ENCODE measurements at regions not wholly inside any gene's neighbourhood (a gene's known extent, or its start where the extent isn't known, plus 50 kb on each side); places are given as distances from the start of the nearest gene placed in this dataset.
"Not testable (repeated sequence)": the region's sequence is repeated elsewhere in the genome, so short reads cannot be mapped to it uniquely, and the experiment has no call there.

- no peak for DNase-seq (ENCODE audit: low read depth)
- ChIA-PET POLR2A (no interaction called here), CTCF (no interaction called here)
- H3K27me3 ChIP-seq (ENCODE audit: control insufficient read depth, insufficient read depth, low read length) = no peaks in the 10 kb centered on the region
- H3K4me3 ChIP-seq (ENCODE audit: low read depth, low read length) = no peak overlapping the region
- H3K36me3 ChIP-seq (ENCODE audit: control insufficient read depth, insufficient read depth, low read length) = no peaks in the 10 kb centered on the region
- no peak for TF ChIP-seq CTCF (IDR thresholded peaks at IDR 0.05; ENCODE audit: insufficient read depth, low read depth, low read length)
These were observed 79.5 kb upstream of the MARCKS start for GRCh38 chr6:113777601-113778000.

DNA sequence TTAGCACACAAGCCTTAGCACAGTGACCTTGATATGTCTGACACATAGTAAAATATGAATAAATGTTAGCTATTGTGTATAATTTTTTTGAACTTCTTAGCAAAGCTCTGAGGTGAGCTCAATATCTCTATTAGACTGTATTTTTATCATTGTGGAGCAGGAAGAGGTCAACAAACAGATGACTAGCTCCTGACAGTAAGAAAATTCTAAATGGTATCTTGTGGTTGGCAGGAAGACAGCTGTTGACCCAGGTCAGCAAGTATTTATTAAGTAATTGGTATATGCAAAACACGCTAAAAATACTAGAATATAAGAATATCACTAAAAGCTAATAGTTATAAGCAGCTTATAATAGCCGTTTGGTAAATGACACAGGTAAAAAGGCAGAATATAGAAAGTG lies 77.5 kb upstream of the MARCKS start:
- Histone ChIP-seq H3K36me3 (ENCODE audit: control insufficient read depth, insufficient read depth, low read length) (no peaks in the 10 kb centered on the region), H3K4me3 (ENCODE audit: low read depth, low read length) (no peak overlapping the region), H3K27me3 (ENCODE audit: control insufficient read depth, insufficient read depth, low read length) (no peaks in the 10 kb centered on the region)
- ChIA-PET CTCF (interaction anchor here (0.6 kb wide), 1 partner anchor 51 kb away, joined by 3 read pairs; no protein-coding TSS in a partner anchor), POLR2A (no interaction called here)
- no peak for TF ChIP-seq CTCF (IDR thresholded peaks at IDR 0.05; ENCODE audit: insufficient read depth, low read depth, low read length)
- no peak for DNase-seq (ENCODE audit: low read depth)

GRCh38 chr6:113782636-113783035 lies 74.5 kb upstream of the MARCKS start:
- ChIA-PET POLR2A (no interaction called here), CTCF (interaction anchor here (0.9 kb wide), 1 partner anchor 8 kb away, joined by 3 read pairs; no protein-coding TSS in a partner anchor)
- Histone ChIP-seq H3K36me3 (ENCODE audit: control insufficient read depth, insufficient read depth, low read length) (no peaks in the 10 kb centered on the region), H3K4me3 (ENCODE audit: low read depth, low read length) (no peak overlapping the region), H3K27me3 (ENCODE audit: control insufficient read depth, insufficient read depth, low read length) (no peaks in the 10 kb centered on the region)
- no peak for TF ChIP-seq CTCF (IDR thresholded peaks at IDR 0.05; ENCODE audit: insufficient read depth, low read depth, low read length)
- no peak for DNase-seq (ENCODE audit: low read depth)

- TF ChIP-seq CTCF (IDR thresholded peaks at IDR 0.05; ENCODE audit: insufficient read depth, low read depth, low read length) = no peak
- POLR2A ChIA-PET = no interaction called here
- DNase-seq (ENCODE audit: low read depth) = no peak
- no peak overlapping the region for H3K4me3 ChIP-seq (ENCODE audit: low read depth, low read length)
- CTCF ChIA-PET = no interaction called here
- no peaks in the 10 kb centered on the region for H3K27me3 ChIP-seq (ENCODE audit: control insufficient read depth, insufficient read depth, low read length)
- no peaks in the 10 kb centered on the region for H3K36me3 ChIP-seq (ENCODE audit: control insufficient read depth, insufficient read depth, low read length)
These were observed 71.0 kb upstream of the MARCKS start for GRCh38 chr6:113786168-113786567.

GRCh38 chr6:113788586-113788985 lies 68.6 kb upstream of the MARCKS start:
- H3K4me3 ChIP-seq (ENCODE audit: low read depth, low read length) = no peak overlapping the region
- DNase-seq (ENCODE audit: low read depth) = no peak
- no peaks in the 10 kb centered on the region for H3K27me3 ChIP-seq (ENCODE audit: control insufficient read depth, insufficient read depth, low read length)
- POLR2A ChIA-PET = no interaction called here
- no peak for TF ChIP-seq CTCF (IDR thresholded peaks at IDR 0.05; ENCODE audit: insufficient read depth, low read depth, low read length)
- H3K36me3 ChIP-seq (ENCODE audit: control insufficient read depth, insufficient read depth, low read length) = no peaks in the 10 kb centered on the region
- CTCF ChIA-PET = no interaction called here

DNA sequence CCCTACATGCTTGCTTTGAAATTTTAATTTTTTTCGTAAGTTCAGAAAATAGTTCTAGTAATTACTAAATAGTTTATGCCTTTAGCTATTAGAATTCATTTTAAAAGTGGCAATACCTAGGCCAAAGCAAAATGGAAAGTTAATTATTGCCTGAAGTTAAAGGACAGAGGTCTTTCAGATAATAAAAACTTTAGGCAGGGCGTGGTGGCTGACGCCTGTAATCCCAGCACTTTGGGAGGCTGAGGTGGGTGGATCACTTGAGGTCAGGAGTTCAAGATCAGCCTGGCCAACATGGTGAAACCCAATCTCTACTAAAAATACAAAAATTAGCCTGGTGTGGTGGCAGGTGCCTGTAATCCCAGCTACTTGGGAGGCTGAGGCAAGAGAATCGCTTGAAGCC lies 65.9 kb upstream of the MARCKS start:
- DNase-seq (ENCODE audit: low read depth); POLR2A ChIA-PET; H3K27me3 ChIP-seq (ENCODE audit: control insufficient read depth, insufficient read depth, low read length); H3K36me3 ChIP-seq (ENCODE audit: control insufficient read depth, insufficient read depth, low read length); H3K4me3 ChIP-seq (ENCODE audit: low read depth, low read length): not testable (repeated sequence)
- CTCF ChIA-PET = interaction anchor here (1.1 kb wide), 1 partner anchor 9 kb away, joined by 3 read pairs; no protein-coding TSS in a partner anchor

- CTCF ChIA-PET; H3K4me3 ChIP-seq (ENCODE audit: low read depth, low read length); H3K36me3 ChIP-seq (ENCODE audit: control insufficient read depth, insufficient read depth, low read length); DNase-seq (ENCODE audit: low read depth); POLR2A ChIA-PET; H3K27me3 ChIP-seq (ENCODE audit: control insufficient read depth, insufficient read depth, low read length): not testable (repeated sequence)
These were observed 61.8 kb upstream of the MARCKS start for GRCh38 chr6:113795371-113795770.

All from BJ (cell line).